Thyroid gland (tissue), 4 donors: ENCODE measurements at regions not wholly inside any gene's neighbourhood (a gene's known extent, or its start where the extent isn't known, plus 50 kb on each side); places are given as distances from the start of the nearest gene placed in this dataset.

ENCODE experiments used
- DNase-seq, 2 donors: peaks; one replicate each; pipeline ENCODE4 v3.0.0-alpha.2; 2019
- H3K27ac ChIP-seq, 3 donors: fragments of 200-600 bp; sonication (generic); 1 replicate in 2 of 3; 2 replicates in 1 of 3; pipeline ENCODE4 v1.5.1; 2016 to 2019; ENCODE audit warnings: mild to moderate bottlenecking in 1 of 3, moderate library complexity in 1 of 3
- H3K27me3 ChIP-seq: fragments of 200-600 bp; sonication (generic); one replicate; pipeline ENCODE4 v1.5.1; 2019
- H3K36me3 ChIP-seq, 2 donors: fragments of 200-600 bp; sonication (generic); one replicate each; pipeline ENCODE4 v1.5.1; 2016 to 2019
- H3K4me1 ChIP-seq, 2 donors: fragments of 200-600 bp; sonication (generic); one replicate each; pipeline ENCODE4 v1.5.1; 2017 to 2019
- H3K4me3 ChIP-seq, 3 donors: fragments of 200-600 bp; sonication (generic); replicated peaks in 1 of 3; 1 replicate in 2 of 3; 2 replicates in 1 of 3; pipeline ENCODE4 v1.5.1; 2016; ENCODE audit warnings: mild to moderate bottlenecking in 1 of 3
- H3K9me3 ChIP-seq: fragments of 200-600 bp; sonication (generic); one replicate; pipeline ENCODE4 v1.5.1; 2017
- CTCF ChIP-seq, 6 experiments: fragments of 200-600 bp in 3 of 6; fragments of 450-650 bp in 3 of 6; sonication (generic) in 3 of 6; IDR thresholded peaks; one replicate each; pipeline ENCODE4 v1.5.1; 2016 to 2019; ENCODE audit warnings: antibody characterized with exemption in 6 of 6, mild to moderate bottlenecking in 2 of 6, inconsistent platforms in 1 of 6, moderate library complexity in 1 of 6
- POLR2A ChIP-seq, 2 donors: fragments of 450-650 bp; IDR thresholded peaks; one replicate each; pipeline ENCODE4 v1.6.1; 2017; ENCODE audit warnings: antibody characterized with exemption in 2 of 2, mild to moderate bottlenecking in 2 of 2, moderate library complexity in 1 of 2
- WGBS, 2 donors: methylation state at CpG; one replicate each; pipeline ENCODE4 v1.1.5; 2017; 5-methylcytosine and 5-hydroxymethylcytosine counted together
- intact Hi-C: fragments of 100-400 bp; cut with DNase I; formaldehyde crosslinking; loops from one replicate; pipeline ENCODE4 v1.15.1; 2023

GRCh38 chr16:7200320-7200719 lies 132.3 kb upstream of the RBFOX1 start:
- intact Hi-C loops: no loop called here
- 57 to 78% methylated on average over 4 of the region's 4 CpGs for WGBS, 2 donors
- H3K4me1 ChIP-seq: no peaks in the 10 kb centered on the region

DNA sequence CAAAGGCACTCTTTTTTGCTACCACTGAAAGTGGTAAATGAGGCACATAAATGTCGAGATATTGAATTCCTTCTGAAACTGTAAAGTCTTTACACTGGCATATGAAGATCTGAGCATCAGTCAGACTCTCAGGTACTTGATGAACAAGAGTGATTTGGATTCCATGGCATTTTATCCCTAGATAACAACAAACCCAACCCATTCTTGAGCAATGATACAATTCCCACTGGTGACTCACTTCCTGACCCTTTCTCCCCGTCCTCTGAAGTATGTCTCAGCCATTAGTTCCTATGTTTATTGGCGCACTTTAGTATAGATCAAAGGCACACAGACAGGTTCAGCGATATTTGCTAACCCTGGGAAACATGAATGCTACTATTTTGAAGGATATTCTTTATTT lies 147.0 kb upstream of the RBFOX1 start:
- Histone ChIP-seq H3K4me1 (no peaks in the 10 kb centered on the region), H3K9me3 (no peaks in the 10 kb centered on the region), H3K27me3 (no peaks in the 10 kb centered on the region), H3K4me3 (no peak overlapping the region), H3K36me3 (no peaks in the 10 kb centered on the region), H3K27ac (no peak overlapping the region)
- no peak for DNase-seq
- intact Hi-C loops: no loop called here
- 67 to 78% methylated on average over 4 of the region's 4 CpGs for WGBS, 2 donors
- no peak for TF ChIP-seq POLR2A (IDR thresholded peaks at IDR 0.05)
- TF ChIP-seq CTCF (IDR thresholded peaks at IDR 0.05): no peak

More at GRCh38 chr16:7200320-7200719, 132.3 kb upstream of the RBFOX1 start:
- Histone ChIP-seq H3K27me3 (no peaks in the 10 kb centered on the region), H3K4me3 (no peak overlapping the region), H3K27ac (no peak overlapping the region), H3K9me3 (no peaks in the 10 kb centered on the region), H3K36me3 (no peaks in the 10 kb centered on the region)
- TF ChIP-seq POLR2A (IDR thresholded peaks at IDR 0.05) (no peak), CTCF (IDR thresholded peaks at IDR 0.05) (no peak)
- DNase-seq: no peak

- Histone ChIP-seq H3K36me3 (no peaks in the 10 kb centered on the region), H3K4me3 (no peak overlapping the region), H3K27ac (no peak overlapping the region), H3K9me3 (no peaks in the 10 kb centered on the region), H3K27me3 (no peaks in the 10 kb centered on the region), H3K4me1 (no peaks in the 10 kb centered on the region)
- intact Hi-C loops: no loop called here
- WGBS, 2 donors: 62 to 71% methylated on average over 3 of the region's 3 CpGs
- TF ChIP-seq CTCF (IDR thresholded peaks at IDR 0.05) (no peak), POLR2A (IDR thresholded peaks at IDR 0.05) (no peak)
- no peak for DNase-seq
These were observed 147.5 kb upstream of the RBFOX1 start for GRCh38 chr16:7185165-7185564.

GRCh38 chr16:7183768-7184167 lies 148.9 kb upstream of the RBFOX1 start:
- Histone ChIP-seq H3K4me3 (no peak overlapping the region), H3K27ac (no peak overlapping the region), H3K27me3 (no peaks in the 10 kb centered on the region), H3K9me3 (no peaks in the 10 kb centered on the region), H3K4me1 (no peaks in the 10 kb centered on the region), H3K36me3 (no peaks in the 10 kb centered on the region)
- no peak for DNase-seq
- no peak for TF ChIP-seq POLR2A (IDR thresholded peaks at IDR 0.05)
- no peak for TF ChIP-seq CTCF (IDR thresholded peaks at IDR 0.05)
- WGBS, 2 donors: 73 to 77% methylated on average over 3 of the region's 3 CpGs
- intact Hi-C loops: no loop called here

- 24 to 40% methylated on average over 3 of the region's 3 CpGs for WGBS, 2 donors
- TF ChIP-seq POLR2A (IDR thresholded peaks at IDR 0.05): no peak
- no peak for TF ChIP-seq CTCF (IDR thresholded peaks at IDR 0.05)
- H3K9me3 ChIP-seq: no peaks in the 10 kb centered on the region
- no peaks in the 10 kb centered on the region for H3K4me1 ChIP-seq
- no peak overlapping the region for H3K27ac ChIP-seq
- DNase-seq: no peak
- H3K4me3 ChIP-seq: no peak overlapping the region
- H3K27me3 ChIP-seq: no peaks in the 10 kb centered on the region
- H3K36me3 ChIP-seq: no peaks in the 10 kb centered on the region
- intact Hi-C loops: no loop called here
These were observed 150.0 kb upstream of the RBFOX1 start for GRCh38 chr16:7182510-7183109.
